Muscle of back (tissue), 3 donors: ENCODE measurements at regions not wholly inside any gene's neighbourhood (a gene's known extent, or its start where the extent isn't known, plus 50 kb on each side); places are given as distances from the start of the nearest gene placed in this dataset.
A peak's percentile ranks its signal among the peaks of the same experiment; 100 is the strongest.
"Not testable (repeated sequence)": the region's sequence is repeated elsewhere in the genome, so short reads cannot be mapped to it uniquely, and the experiment has no call there.

ENCODE experiments used
- DNase-seq, 3 donors: peaks; one replicate each; pipeline versions ENCODE4 v3.0.0 to v3.0.0-alpha.2; 2013

GRCh38 chr2:138931284-138932256 is 151.4 kb upstream of the NXPH2 start:
- no peak for DNase-seq

- no peak for DNase-seq
These were observed 150.4 kb upstream of the NXPH2 start for GRCh38 chr2:138930571-138930970.

GRCh38 chr2:138928374-138929021 is 148.3 kb upstream of the NXPH2 start:
- no peak for DNase-seq

GRCh38 chr2:138922973-138923563 is 142.9 kb upstream of the NXPH2 start:
- peak; percentile 17 to 41 (median 22) for DNase-seq

GRCh38 chr2:138919120-138919747 is 139.0 kb upstream of the NXPH2 start:
- peak; percentile 3 to 38 (median 8) for DNase-seq

GRCh38 chr2:138910427-138910826 is 130.2 kb upstream of the NXPH2 start:
- DNase-seq: no peak

- no peak for DNase-seq
These were observed 126.4 kb upstream of the NXPH2 start for GRCh38 chr2:138906549-138906948.

- DNase-seq: no peak
These were observed 122.2 kb upstream of the NXPH2 start for GRCh38 chr2:138902239-138902871.

GRCh38 chr2:138901530-138901929 is 121.3 kb upstream of the NXPH2 start:
- no peak for DNase-seq

GRCh38 chr2:138898855-138899254 is 118.7 kb upstream of the NXPH2 start:
- DNase-seq: no peak

GRCh38 chr2:138897274-138897673 is 117.1 kb upstream of the NXPH2 start:
- DNase-seq: no peak

GRCh38 chr2:138893746-138894145 is 113.6 kb upstream of the NXPH2 start:
- DNase-seq: no peak

- DNase-seq: peak in 1 of 3 donors; percentile 23
These were observed 100.9 kb upstream of the NXPH2 start for GRCh38 chr2:138881126-138881525.

GRCh38 chr2:138879931-138880330 is 99.7 kb upstream of the NXPH2 start:
- no peak for DNase-seq

- DNase-seq: no peak
These were observed 97.2 kb upstream of the NXPH2 start for GRCh38 chr2:138877421-138877820.

GRCh38 chr2:138874251-138874650 is 94.1 kb upstream of the NXPH2 start:
- no peak for DNase-seq

GRCh38 chr2:138872116-138872515 is 91.9 kb upstream of the NXPH2 start:
- DNase-seq: not testable (repeated sequence)

GRCh38 chr2:138871312-138871711 is 91.1 kb upstream of the NXPH2 start:
- no peak for DNase-seq

GRCh38 chr2:138867341-138867740 is 87.2 kb upstream of the NXPH2 start:
- no peak for DNase-seq

GRCh38 chr2:138866797-138867196 is 86.6 kb upstream of the NXPH2 start:
- no peak for DNase-seq

- peak in 2 of 3 donors; percentile 22 to 52 for DNase-seq
These were observed 73.6 kb upstream of the NXPH2 start for GRCh38 chr2:138853761-138854160.

- peak in 1 of 3 donors; percentile 10 for DNase-seq
These were observed 73.1 kb upstream of the NXPH2 start for GRCh38 chr2:138853296-138853695.
